ENCODE measurements at regions not wholly inside any gene's neighbourhood (a gene's known extent, or its start where the extent isn't known, plus 50 kb on each side); places are given as distances from the start of the nearest gene placed in this dataset.
"Not testable (repeated sequence)": the region's sequence is repeated elsewhere in the genome, so short reads cannot be mapped to it uniquely, and the experiment has no call there.

GRCh38 chr2:67614454-67614853 lies 217.3 kb downstream of the ETAA1 start:
- ATAC-seq (ENCODE audit: low read depth) (no peak), DNase-seq (ENCODE audit: low spot score) (no peak)
- Histone ChIP-seq H3K4me3 (ENCODE audit: severe bottlenecking) (no peak overlapping the region), H3K36me3 (ENCODE audit: low read depth) (no peaks in the 10 kb centered on the region), H3K27me3 (ENCODE audit: insufficient read depth, poor library complexity, severe bottlenecking) (no peaks in the 10 kb centered on the region), H3K27ac (ENCODE audit: poor library complexity, severe bottlenecking) (no peak overlapping the region), H3K4me1 (ENCODE audit: insufficient read depth, poor library complexity, severe bottlenecking) (no peaks in the 10 kb centered on the region), H3K9me3 (ENCODE audit: severe bottlenecking) (no peaks in the 10 kb centered on the region)
- TF ChIP-seq CTCF (IDR thresholded peaks at IDR 0.05; ENCODE audit: poor library complexity, severe bottlenecking), result no peak

GRCh38 chr2:67616749-67617148 lies 219.6 kb downstream of the ETAA1 start:
- ATAC-seq (ENCODE audit: low read depth), result no peak
- Histone ChIP-seq H3K4me3 (ENCODE audit: severe bottlenecking) (no peak overlapping the region), H3K36me3 (ENCODE audit: low read depth) (no peaks in the 10 kb centered on the region), H3K27ac (ENCODE audit: poor library complexity, severe bottlenecking) (no peak overlapping the region), H3K27me3 (ENCODE audit: insufficient read depth, poor library complexity, severe bottlenecking) (no peaks in the 10 kb centered on the region), H3K9me3 (ENCODE audit: severe bottlenecking) (no peaks in the 10 kb centered on the region), H3K4me1 (ENCODE audit: insufficient read depth, poor library complexity, severe bottlenecking) (no peaks in the 10 kb centered on the region)
- no peak for TF ChIP-seq CTCF (IDR thresholded peaks at IDR 0.05; ENCODE audit: poor library complexity, severe bottlenecking)
- DNase-seq (ENCODE audit: low spot score), result no peak

- TF ChIP-seq CTCF (IDR thresholded peaks at IDR 0.05; ENCODE audit: poor library complexity, severe bottlenecking), result no peak
- no peak overlapping the region for H3K4me3 ChIP-seq (ENCODE audit: severe bottlenecking)
- H3K9me3 ChIP-seq (ENCODE audit: severe bottlenecking), result no peaks in the 10 kb centered on the region
- ATAC-seq (ENCODE audit: low read depth) (no peak), DNase-seq (ENCODE audit: low spot score) (no peak)
- H3K27ac ChIP-seq (ENCODE audit: poor library complexity, severe bottlenecking), result no peak overlapping the region
- H3K4me1 ChIP-seq (ENCODE audit: insufficient read depth, poor library complexity, severe bottlenecking), result no peaks in the 10 kb centered on the region
- no peaks in the 10 kb centered on the region for H3K27me3 ChIP-seq (ENCODE audit: insufficient read depth, poor library complexity, severe bottlenecking)
- H3K36me3 ChIP-seq (ENCODE audit: low read depth), result no peaks in the 10 kb centered on the region
Observed at GRCh38 chr2:67619204-67619603, 222.1 kb downstream of the ETAA1 start.

- H3K27ac ChIP-seq (ENCODE audit: poor library complexity, severe bottlenecking); ATAC-seq (ENCODE audit: low read depth); DNase-seq (ENCODE audit: low spot score); H3K9me3 ChIP-seq (ENCODE audit: severe bottlenecking); H3K27me3 ChIP-seq (ENCODE audit: insufficient read depth, poor library complexity, severe bottlenecking); H3K36me3 ChIP-seq (ENCODE audit: low read depth); H3K4me1 ChIP-seq (ENCODE audit: insufficient read depth, poor library complexity, severe bottlenecking); H3K4me3 ChIP-seq (ENCODE audit: severe bottlenecking): not testable (repeated sequence)
Observed at GRCh38 chr2:67623741-67624140, 226.6 kb downstream of the ETAA1 start.

GRCh38 chr2:67625178-67625577 lies 228.0 kb downstream of the ETAA1 start:
- no peaks in the 10 kb centered on the region for H3K36me3 ChIP-seq (ENCODE audit: low read depth)
- no peak overlapping the region for H3K27ac ChIP-seq (ENCODE audit: poor library complexity, severe bottlenecking)
- H3K27me3 ChIP-seq (ENCODE audit: insufficient read depth, poor library complexity, severe bottlenecking), result no peaks in the 10 kb centered on the region
- ATAC-seq (ENCODE audit: low read depth) (no peak), DNase-seq (ENCODE audit: low spot score) (no peak)
- H3K4me1 ChIP-seq (ENCODE audit: insufficient read depth, poor library complexity, severe bottlenecking), result no peaks in the 10 kb centered on the region
- TF ChIP-seq CTCF (IDR thresholded peaks at IDR 0.05; ENCODE audit: poor library complexity, severe bottlenecking), result no peak
- no peaks in the 10 kb centered on the region for H3K9me3 ChIP-seq (ENCODE audit: severe bottlenecking)
- H3K4me3 ChIP-seq (ENCODE audit: severe bottlenecking), result no peak overlapping the region

Measured in RWPE2 (cell line).